HEK293T (cell line): ENCODE measurements at regions not wholly inside any gene's neighbourhood (a gene's known extent, or its start where the extent isn't known, plus 50 kb on each side); places are given as distances from the start of the nearest gene placed in this dataset.

Experiments
- BHLHE40 ChIP-seq: fragments of 450-650 bp; IDR thresholded peaks from 2 replicates; pipeline ENCODE4 v1.6.1; 2016; ENCODE audit warnings: mild to moderate bottlenecking, moderate library complexity, borderline replicate concordance
- FOXA1 ChIP-seq: fragments of 450-650 bp; IDR thresholded peaks from 2 replicates; pipeline ENCODE4 v1.6.1; 2016; ENCODE audit warnings: mild to moderate bottlenecking
- FOXM1 ChIP-seq: fragments of 450-650 bp; IDR thresholded peaks from 2 replicates; pipeline ENCODE4 v1.6.1; 2017; ENCODE audit warnings: mild to moderate bottlenecking, borderline replicate concordance
- L3MBTL2 ChIP-seq: fragments of 450-650 bp; conservative IDR thresholded peaks from 2 replicates; pipeline ENCODE4 v1.6.1; 2016; ENCODE audit warnings: mild to moderate bottlenecking
- SUZ12 ChIP-seq: fragments of 450-650 bp; IDR thresholded peaks from 2 replicates; pipeline ENCODE4 v1.6.1; 2016; ENCODE audit warnings: mild to moderate bottlenecking

DNA sequence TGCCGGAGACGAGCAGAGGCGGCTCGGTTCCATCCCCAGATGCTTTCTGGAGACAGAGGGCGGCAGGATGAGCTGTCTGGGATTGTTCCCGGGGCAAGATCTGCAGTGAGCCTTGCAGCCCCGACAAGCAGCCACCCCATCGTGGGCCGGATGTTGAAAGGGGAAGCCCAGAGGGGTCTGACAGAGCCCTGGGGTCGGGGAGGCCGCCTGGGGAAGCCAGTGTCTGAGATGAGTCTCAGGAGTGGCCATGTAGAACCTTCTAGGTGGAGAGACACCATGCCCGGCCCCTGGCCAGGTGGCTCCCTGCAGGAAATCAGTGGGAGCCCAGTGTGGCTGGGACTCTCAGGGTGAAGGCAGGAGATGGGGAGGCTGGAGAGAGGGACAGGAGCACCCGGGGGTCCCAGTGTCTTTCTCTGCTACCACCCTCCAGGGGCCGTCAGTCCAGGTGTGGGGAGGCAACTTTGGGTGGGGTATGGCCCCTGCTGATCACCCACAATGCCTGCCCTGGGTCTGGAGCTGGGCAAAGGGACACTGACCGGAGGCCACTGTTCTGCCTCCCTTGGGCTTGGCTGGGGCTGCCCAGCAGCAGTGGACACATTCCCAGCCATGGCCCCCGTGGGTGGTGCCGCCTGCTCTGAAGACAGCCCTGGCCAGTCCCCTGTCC is 128.3 kb upstream of the HS6ST1 start:
- TF ChIP-seq FOXA1 (no peak), SUZ12 (no peak), FOXM1 (no peak), BHLHE40 (no peak), L3MBTL2 (no peak)
